HUES48 (cell line): ENCODE measurements at regions not wholly inside any gene's neighbourhood (a gene's known extent, or its start where the extent isn't known, plus 50 kb on each side); places are given as distances from the start of the nearest gene placed in this dataset.

ENCODE experiments used
- H3K27ac ChIP-seq: one replicate; pipeline ENCODE4 v1.7.0; 2013; ENCODE audit warnings: low read depth, low read length, inconsistent platforms
- H3K27me3 ChIP-seq: 2 replicates; pipeline ENCODE4 v1.6.1; 2013; ENCODE audit warnings: mild to moderate bottlenecking, low read length; ENCODE audit not compliant: control insufficient read depth, insufficient read depth
- H3K36me3 ChIP-seq: 2 replicates; pipeline ENCODE4 v1.6.1; 2013; ENCODE audit warnings: low read length; ENCODE audit not compliant: control insufficient read depth, insufficient read depth
- H3K4me1 ChIP-seq: 2 replicates; pipeline ENCODE4 v1.6.1; 2013; ENCODE audit warnings: mild to moderate bottlenecking, low read length; ENCODE audit not compliant: control insufficient read depth, insufficient read depth
- H3K4me3 ChIP-seq: 2 replicates; pipeline ENCODE4 v1.5.1; 2013; ENCODE audit warnings: mild to moderate bottlenecking, low read depth, low read length
- H3K9ac ChIP-seq: 2 replicates; pipeline ENCODE4 v1.6.1; 2013; ENCODE audit warnings: mild to moderate bottlenecking, low read depth, low read length, moderate library complexity
- H3K9me3 ChIP-seq: 2 replicates; pipeline ENCODE4 v1.6.1; 2013; ENCODE audit warnings: low read length; ENCODE audit not compliant: control insufficient read depth, insufficient read depth

DNA sequence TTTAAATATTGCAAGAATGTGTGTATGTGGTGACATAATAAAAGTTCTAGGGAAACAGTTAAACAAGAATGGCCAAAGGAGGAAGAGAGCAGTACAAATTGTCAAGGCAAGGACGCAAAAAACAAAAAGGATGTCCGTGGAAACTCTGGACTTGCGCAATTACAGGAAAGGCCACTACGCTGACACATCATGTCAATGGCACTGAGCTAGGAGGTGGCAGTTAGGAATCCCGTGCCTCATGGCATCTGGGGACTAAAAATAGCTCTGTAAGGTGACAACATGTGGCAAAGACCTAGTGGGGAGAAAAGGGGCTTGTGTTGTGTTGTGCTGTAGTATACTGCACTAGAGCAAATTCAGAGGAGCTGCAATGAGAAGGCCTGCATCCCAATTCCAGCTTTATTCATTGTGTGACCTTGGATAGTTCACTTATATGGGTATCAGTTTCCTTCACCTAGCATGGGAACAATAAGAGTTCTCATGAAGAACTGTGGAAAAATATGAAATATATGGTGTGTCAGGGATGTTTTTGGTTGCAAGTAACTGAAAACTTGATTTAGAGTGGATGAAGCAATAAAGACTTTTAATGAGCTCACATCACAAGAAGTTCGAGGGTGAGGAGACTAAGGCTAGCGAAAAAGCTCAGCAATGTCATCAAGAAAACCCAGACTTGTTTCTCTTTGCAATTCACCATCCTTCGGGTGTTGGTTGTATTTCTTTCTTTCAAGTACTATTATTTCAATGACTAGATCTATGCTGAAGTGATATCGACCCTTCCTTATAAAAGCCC is 124.1 kb upstream of the STC2 start:
- Histone ChIP-seq H3K9ac (no peak overlapping the region), H3K27me3 (no peaks in the 10 kb centered on the region), H3K9me3 (no peaks in the 10 kb centered on the region; the same call in 1 of the 2 replicates), H3K4me1 (no peaks in the 10 kb centered on the region), H3K36me3 (no peaks in the 10 kb centered on the region), H3K4me3 (no peak overlapping the region), H3K27ac (no peak overlapping the region)

DNA sequence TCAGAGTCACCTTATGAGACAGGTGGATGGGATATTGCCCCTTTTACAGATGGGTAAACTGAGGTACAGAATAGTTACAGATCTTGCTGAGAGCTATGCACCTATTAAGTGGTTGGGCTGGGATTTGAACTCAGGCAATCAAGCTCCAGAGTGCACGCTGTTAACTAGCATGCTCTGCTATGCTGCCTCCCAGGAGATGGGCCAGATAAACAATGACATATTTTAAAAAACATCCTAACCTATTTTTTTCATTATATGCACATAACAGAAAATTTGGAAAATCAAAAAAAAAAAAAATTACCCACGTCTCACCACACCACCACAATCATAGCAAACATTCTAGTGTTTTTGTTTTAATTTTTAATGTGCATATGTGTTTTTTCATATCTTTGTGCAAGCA is 123.4 kb upstream of the STC2 start:
- H3K36me3 ChIP-seq, result no peaks in the 10 kb centered on the region
- H3K27me3 ChIP-seq, result no peaks in the 10 kb centered on the region
- H3K4me3 ChIP-seq, result no peak overlapping the region
- no peak overlapping the region for H3K9ac ChIP-seq
- no peaks in the 10 kb centered on the region; the same call in 1 of the 2 replicates for H3K9me3 ChIP-seq
- no peak overlapping the region for H3K27ac ChIP-seq
- no peaks in the 10 kb centered on the region for H3K4me1 ChIP-seq

DNA sequence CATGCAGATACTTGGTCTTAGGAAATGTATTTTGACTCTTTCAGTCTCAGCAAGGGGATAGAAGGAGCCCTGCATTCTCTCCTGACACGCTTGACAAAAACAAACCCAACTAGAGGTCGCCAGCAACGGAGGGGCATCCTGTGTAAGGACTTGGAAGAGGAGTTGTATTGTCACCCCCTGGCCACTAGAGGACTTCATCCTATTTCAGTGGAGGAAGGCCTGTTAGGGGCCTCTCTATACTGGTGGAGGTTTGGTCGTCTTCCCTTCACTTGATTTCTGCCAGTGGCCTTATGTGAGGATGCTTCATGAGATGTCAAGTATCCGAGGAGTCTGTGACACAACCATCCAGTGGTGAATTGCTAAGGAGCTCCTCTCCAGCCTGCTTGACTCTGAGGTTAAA is 122.8 kb upstream of the STC2 start:
- Histone ChIP-seq H3K4me3 (no peak overlapping the region), H3K36me3 (no peaks in the 10 kb centered on the region), H3K4me1 (no peaks in the 10 kb centered on the region), H3K27me3 (no peaks in the 10 kb centered on the region), H3K27ac (no peak overlapping the region), H3K9me3 (no peaks in the 10 kb centered on the region; the same call in 1 of the 2 replicates), H3K9ac (no peak overlapping the region)

DNA sequence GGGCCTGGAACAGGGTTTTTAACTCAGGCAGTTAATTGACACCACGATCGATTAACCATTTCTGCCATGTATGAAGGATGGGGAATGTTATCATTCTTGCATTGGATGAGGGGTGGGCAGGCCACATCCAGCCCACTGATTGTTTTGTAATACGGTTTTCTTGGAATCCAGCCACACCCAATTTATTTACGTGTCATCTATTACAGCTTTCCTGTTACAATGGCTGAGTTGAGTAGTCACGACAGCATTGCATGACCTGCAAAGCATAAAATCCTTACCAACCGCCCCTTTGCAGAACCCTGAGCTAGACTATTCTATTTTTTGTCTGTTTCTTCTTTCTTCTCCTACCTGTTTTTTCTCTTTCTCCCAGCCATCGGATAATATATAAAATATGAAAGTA is 122.0 kb upstream of the STC2 start:
- Histone ChIP-seq H3K27me3 (no peaks in the 10 kb centered on the region), H3K27ac (no peak overlapping the region), H3K4me1 (no peaks in the 10 kb centered on the region), H3K9ac (no peak overlapping the region), H3K36me3 (no peaks in the 10 kb centered on the region), H3K4me3 (no peak overlapping the region), H3K9me3 (no peaks in the 10 kb centered on the region; the same call in 1 of the 2 replicates)

DNA sequence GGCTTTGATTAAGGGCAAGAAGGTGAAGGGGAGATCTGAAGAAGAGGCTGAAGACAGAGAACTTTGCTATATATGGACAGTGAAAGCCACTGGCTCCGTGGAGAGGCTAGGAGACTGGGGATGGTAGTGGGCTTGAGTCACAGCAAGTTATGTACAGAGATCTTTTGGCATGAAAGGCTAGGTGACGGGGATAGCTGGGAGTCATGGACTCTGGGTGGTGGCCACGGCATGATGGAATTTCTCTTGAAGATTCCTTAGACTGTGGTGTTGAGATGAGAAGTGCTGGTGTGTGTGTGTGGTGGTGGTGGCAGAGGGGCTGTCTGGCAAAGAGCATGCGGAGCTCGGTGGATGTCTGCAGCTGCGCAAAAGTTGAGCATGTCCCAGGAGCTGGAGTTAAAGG is 120.6 kb upstream of the STC2 start:
- no peak overlapping the region for H3K4me3 ChIP-seq
- H3K4me1 ChIP-seq, result no peaks in the 10 kb centered on the region
- H3K9me3 ChIP-seq, result no peaks in the 10 kb centered on the region; the same call in 1 of the 2 replicates
- no peaks in the 10 kb centered on the region for H3K27me3 ChIP-seq
- H3K27ac ChIP-seq, result no peak overlapping the region
- no peak overlapping the region for H3K9ac ChIP-seq
- H3K36me3 ChIP-seq, result no peaks in the 10 kb centered on the region

DNA sequence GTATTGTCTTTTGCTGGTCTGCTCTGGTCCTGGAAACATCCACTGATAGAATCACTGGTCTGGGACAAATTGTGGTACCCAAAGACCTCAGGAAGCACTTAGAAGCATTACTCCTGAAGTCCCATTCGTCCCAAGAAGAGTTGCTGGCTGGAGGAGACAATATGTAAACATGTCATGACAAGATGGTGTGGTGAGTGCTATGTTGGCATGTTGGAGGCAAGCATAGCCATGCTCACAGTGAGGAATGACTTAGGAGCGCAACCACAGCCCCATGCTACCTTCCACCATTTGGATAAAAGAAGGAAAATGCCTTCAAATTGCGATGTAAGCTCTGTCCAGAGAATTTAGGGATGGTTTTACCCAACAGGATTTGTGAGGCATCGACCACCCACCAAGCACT is 115.8 kb upstream of the STC2 start:
- no peaks in the 10 kb centered on the region for H3K27me3 ChIP-seq
- H3K9ac ChIP-seq, result no peak overlapping the region
- H3K36me3 ChIP-seq, result no peaks in the 10 kb centered on the region
- no peak overlapping the region for H3K4me3 ChIP-seq
- H3K4me1 ChIP-seq, result peaks cover 4% of the 10 kb centered on the region; the same call in 1 of the 2 replicates
- no peaks in the 10 kb centered on the region for H3K9me3 ChIP-seq
- H3K27ac ChIP-seq, result no peak overlapping the region

DNA sequence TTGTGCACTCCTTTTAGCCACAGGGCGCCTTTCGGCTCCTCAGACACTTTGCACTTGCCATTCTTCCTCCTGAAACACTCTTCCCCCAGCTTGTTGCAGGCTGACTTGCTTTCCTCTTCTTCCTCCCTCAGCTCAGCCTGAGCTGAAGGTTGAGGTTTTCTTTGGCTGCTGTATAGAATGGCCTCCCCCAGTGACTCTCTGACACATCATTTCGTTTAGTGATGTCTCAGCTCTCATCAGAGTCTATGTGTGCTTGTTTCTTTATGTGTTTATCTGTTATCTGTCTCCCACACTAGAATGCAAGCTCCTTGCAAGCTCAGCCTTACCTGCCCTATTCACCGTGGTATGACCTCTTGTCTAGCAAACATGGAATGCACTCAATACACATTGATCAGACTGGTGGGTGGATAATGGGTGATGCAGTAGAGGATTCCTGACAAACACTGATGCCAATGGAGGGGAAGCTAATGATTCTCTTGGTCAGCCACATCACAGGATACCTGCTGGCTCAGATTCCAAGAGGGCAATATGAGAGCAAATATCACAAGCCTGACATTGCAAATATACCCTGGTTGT is 112.9 kb upstream of the STC2 start:
- Histone ChIP-seq H3K9me3 (no peaks in the 10 kb centered on the region), H3K27me3 (no peaks in the 10 kb centered on the region), H3K9ac (no peak overlapping the region), H3K36me3 (no peaks in the 10 kb centered on the region), H3K27ac (no peak overlapping the region), H3K4me1 (peaks cover 4% of the 10 kb centered on the region; the same call in 1 of the 2 replicates), H3K4me3 (no peak overlapping the region)

DNA sequence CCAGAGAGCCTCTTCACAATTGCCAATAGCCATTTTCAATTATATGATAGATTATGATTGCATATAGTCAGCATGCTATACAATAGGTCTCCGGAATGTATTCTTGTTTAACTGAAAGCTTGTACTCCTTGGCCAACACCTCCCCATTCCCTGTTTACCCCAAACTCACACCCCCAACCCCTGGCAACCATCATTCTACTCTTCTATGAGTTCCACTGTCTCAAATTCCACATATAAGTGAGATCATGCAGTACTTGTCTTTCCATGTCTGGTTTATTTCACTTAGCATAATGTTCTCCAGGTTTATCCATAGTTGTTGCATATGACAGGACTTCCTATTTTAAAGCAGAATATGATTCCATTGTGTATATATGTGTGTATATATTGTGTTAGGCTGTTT is 110.7 kb upstream of the STC2 start:
- H3K27me3 ChIP-seq, result no peaks in the 10 kb centered on the region; the same call in 1 of the 2 replicates
- no peak overlapping the region for H3K9ac ChIP-seq
- no peaks in the 10 kb centered on the region for H3K36me3 ChIP-seq
- H3K4me3 ChIP-seq, result no peak overlapping the region
- H3K9me3 ChIP-seq, result no peaks in the 10 kb centered on the region
- H3K27ac ChIP-seq, result no peak overlapping the region
- peaks cover 7% of the 10 kb centered on the region; the same call in 1 of the 2 replicates for H3K4me1 ChIP-seq

DNA sequence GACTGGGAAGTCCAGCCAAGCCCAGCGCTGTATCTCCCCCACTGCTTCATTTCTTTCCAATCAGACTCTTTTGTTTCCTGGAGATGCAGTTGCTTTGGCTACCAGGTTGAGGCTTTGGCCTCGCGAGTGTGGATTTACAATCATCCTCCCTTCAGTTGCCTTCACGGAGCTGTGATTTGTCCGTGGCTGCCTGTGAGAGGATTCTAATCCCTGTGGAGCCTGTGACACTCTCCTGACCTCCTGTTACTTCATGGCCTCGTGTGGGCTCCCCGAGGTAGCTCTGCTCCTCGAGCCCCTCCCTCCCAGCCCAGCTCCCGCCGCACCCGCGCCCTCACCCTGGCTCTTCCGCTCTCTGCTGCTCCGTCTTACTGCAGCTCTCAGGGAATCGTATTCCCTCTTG is 107.2 kb upstream of the STC2 start:
- Histone ChIP-seq H3K27me3 (no peaks in the 10 kb centered on the region; the same call in 1 of the 2 replicates), H3K4me1 (peaks cover 3% of the 10 kb centered on the region; the same call in 1 of the 2 replicates), H3K4me3 (no peak overlapping the region), H3K27ac (no peak overlapping the region), H3K9me3 (no peaks in the 10 kb centered on the region), H3K36me3 (no peaks in the 10 kb centered on the region), H3K9ac (no peak overlapping the region)

DNA sequence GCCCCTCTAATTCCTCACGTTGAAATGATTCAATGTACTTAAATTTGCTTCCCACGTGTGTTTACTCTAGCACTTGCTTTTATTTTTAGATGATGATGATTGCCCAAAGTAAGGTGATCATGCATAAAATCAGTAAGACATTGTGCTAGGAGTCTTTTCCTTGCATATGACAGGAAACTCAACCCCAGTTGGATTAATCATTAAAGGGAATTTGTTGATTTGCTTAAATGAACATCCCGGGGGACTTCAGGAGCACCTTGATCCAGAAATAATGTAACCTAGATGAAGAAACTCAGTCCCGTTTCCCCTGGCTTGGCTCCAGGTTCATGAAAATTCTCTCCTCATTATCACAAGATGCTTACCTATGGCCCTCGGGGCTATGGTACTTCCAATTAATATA is 106.1 kb upstream of the STC2 start:
- no peak overlapping the region for H3K4me3 ChIP-seq
- no peak overlapping the region for H3K9ac ChIP-seq
- H3K4me1 ChIP-seq, result peaks cover 3% of the 10 kb centered on the region; the same call in 1 of the 2 replicates
- no peaks in the 10 kb centered on the region for H3K36me3 ChIP-seq
- H3K27ac ChIP-seq, result no peak overlapping the region
- H3K27me3 ChIP-seq, result no peaks in the 10 kb centered on the region; the same call in 1 of the 2 replicates
- no peaks in the 10 kb centered on the region for H3K9me3 ChIP-seq

DNA sequence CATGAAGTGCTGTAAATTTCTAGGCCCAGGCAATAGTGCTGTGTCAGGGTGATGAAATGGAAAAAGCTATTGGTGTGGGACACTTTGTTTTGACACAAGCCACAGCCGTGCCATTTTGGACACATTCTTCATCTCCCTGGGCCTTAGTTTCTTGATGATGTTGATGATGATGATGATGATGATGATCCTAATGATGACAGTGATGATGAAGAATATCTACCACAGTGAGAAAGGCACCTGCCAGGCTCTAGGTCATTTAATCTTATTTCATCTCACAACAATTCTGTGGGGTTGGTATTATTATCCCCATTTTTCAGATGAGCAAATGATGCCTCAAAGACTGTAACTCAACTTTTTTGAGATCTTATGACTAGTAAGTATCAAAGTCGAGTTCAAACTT is 102.2 kb upstream of the STC2 start:
- Histone ChIP-seq H3K27ac (no peak overlapping the region), H3K4me3 (no peak overlapping the region), H3K36me3 (no peaks in the 10 kb centered on the region), H3K9ac (no peak overlapping the region), H3K27me3 (no peaks in the 10 kb centered on the region; the same call in 1 of the 2 replicates), H3K9me3 (no peaks in the 10 kb centered on the region), H3K4me1 (peaks cover 2% of the 10 kb centered on the region; the same call in 1 of the 2 replicates)
